Neural cell (in vitro differentiated cells): ENCODE measurements at regions not wholly inside any gene's neighbourhood (a gene's known extent, or its start where the extent isn't known, plus 50 kb on each side); places are given as distances from the start of the nearest gene placed in this dataset.

Experiments used
- H2AFZ ChIP-seq: fragments of 200-600, 300-800 bp; sonication (generic), shearing (Covaris generic); 2 replicates; pipeline ENCODE4 v1.6.0; 2014; ENCODE audit warnings: low read depth, mild to moderate bottlenecking, antibody characterized with exemption, low read length, moderate library complexity
- H3F3A ChIP-seq: fragments of 200-600 bp; shearing (Covaris generic); 2 replicates; pipeline ENCODE4 v1.6.1; 2016; ENCODE audit warnings: mild to moderate bottlenecking, moderate library complexity, mixed read lengths, antibody characterized with exemption, low read length; ENCODE audit not compliant: insufficient read depth, poor library complexity, severe bottlenecking
- H3K27ac ChIP-seq: fragments of 200-600, 300-800 bp; sonication (generic), shearing (Covaris generic); 2 replicates; pipeline ENCODE4 v1.5.1; 2014; ENCODE audit warnings: mild to moderate bottlenecking, low read length, moderate library complexity
- H3K27me3 ChIP-seq: fragments of 300-800, 200-600 bp; sonication (generic), shearing (Covaris generic); 2 replicates; pipeline ENCODE4 v1.6.0; 2014; ENCODE audit warnings: mild to moderate bottlenecking, low read depth, low read length, moderate library complexity; ENCODE audit not compliant: insufficient read depth
- H3K36me3 ChIP-seq: fragments of 300-800, 200-600 bp; sonication (generic), shearing (Covaris generic); 2 replicates; pipeline ENCODE4 v1.5.1; 2014; ENCODE audit warnings: mild to moderate bottlenecking, antibody characterized with exemption, low read length, moderate library complexity; ENCODE audit not compliant: insufficient read depth
- H3K4me2 ChIP-seq: fragments of 300-800, 200-600 bp; sonication (generic), shearing (Covaris generic); 2 replicates; pipeline ENCODE4 v1.6.0; 2014; ENCODE audit warnings: mild to moderate bottlenecking, low read length
- H3K4me3 ChIP-seq: fragments of 300-800, 200-600 bp; sonication (generic), shearing (Covaris generic); 2 replicates; pipeline ENCODE4 v1.5.1; 2014; ENCODE audit warnings: mild to moderate bottlenecking, low read length, moderate library complexity
- H3K79me2 ChIP-seq: fragments of 200-600 bp; shearing (Covaris generic); replicated peaks from 2 replicates; pipeline ENCODE4 v1.6.0; 2014; ENCODE audit warnings: mild to moderate bottlenecking, low read length, moderate library complexity; ENCODE audit not compliant: insufficient read depth
- H3K9ac ChIP-seq: fragments of 300-800, 200-600 bp; sonication (generic), shearing (Covaris generic); 2 replicates; pipeline ENCODE4 v1.6.1; 2016; ENCODE audit warnings: mild to moderate bottlenecking, low read length, mixed read lengths
- H3K9me2 ChIP-seq: fragments of 200-600 bp; shearing (Covaris generic); 2 replicates; pipeline ENCODE4 v1.6.1; 2016; ENCODE audit warnings: mild to moderate bottlenecking, low read length, mixed read lengths; ENCODE audit not compliant: insufficient read depth
- H3K9me3 ChIP-seq: fragments of 200-600, 300-800 bp; sonication (generic), shearing (Covaris generic); 2 replicates; pipeline ENCODE4 v1.6.1; 2016; ENCODE audit warnings: mild to moderate bottlenecking, mixed run types, low read length, moderate library complexity, mixed read lengths
- H4K20me1 ChIP-seq: fragments of 200-600 bp; shearing (Covaris generic); 2 replicates; pipeline ENCODE4 v1.6.1; 2016; ENCODE audit warnings: mild to moderate bottlenecking, mixed run types; ENCODE audit not compliant: insufficient read depth
- EP300 ChIP-seq: fragments of 450-650 bp; conservative IDR thresholded peaks from 2 replicates; pipeline ENCODE4 v1.6.1; 2014; ENCODE audit warnings: antibody characterized with exemption, mild to moderate bottlenecking, moderate library complexity; ENCODE audit not compliant: poor library complexity, severe bottlenecking
- EZH2 ChIP-seq: fragments of 200-600, 300-800 bp; shearing (Covaris generic), sonication (generic); IDR thresholded peaks from 2 replicates; pipeline ENCODE4 v1.6.1; 2014; ENCODE audit warnings: antibody characterized with exemption, low read length, borderline replicate concordance, mild to moderate bottlenecking; ENCODE audit not compliant: insufficient read depth, poor library complexity, severe bottlenecking
- MXI1 ChIP-seq: fragments of 450-650 bp; conservative IDR thresholded peaks from 2 replicates; pipeline ENCODE4 v1.6.1; 2014; ENCODE audit warnings: antibody characterized with exemption, mild to moderate bottlenecking; ENCODE audit not compliant: poor library complexity, severe bottlenecking
- POLR2AphosphoS5 ChIP-seq: IDR thresholded peaks from 2 replicates; pipeline ENCODE4 v1.6.1; 2012
- RAD21 ChIP-seq: fragments of 450-650 bp; conservative IDR thresholded peaks from 2 replicates; pipeline ENCODE4 v1.6.1; 2014; ENCODE audit warnings: antibody characterized with exemption, mild to moderate bottlenecking, moderate library complexity
- SMC3 ChIP-seq: fragments of 450-650 bp; conservative IDR thresholded peaks from 2 replicates; pipeline ENCODE4 v1.6.1; 2014; ENCODE audit warnings: antibody characterized with exemption, mild to moderate bottlenecking, moderate library complexity; ENCODE audit not compliant: poor library complexity
- TAF1 ChIP-seq: IDR thresholded peaks from 2 replicates; pipeline ENCODE4 v1.6.1; 2012; ENCODE audit warnings: low read depth
- TF ChIP-seq, protein P1 (sequence below): fragments of 450-650 bp; IDR thresholded peaks from 2 replicates; pipeline ENCODE4 v1.5.1; 2014; ENCODE audit warnings: antibody characterized with exemption, mild to moderate bottlenecking, moderate library complexity; ENCODE audit not compliant: poor library complexity, severe bottlenecking
- TF ChIP-seq, protein P2 (sequence below): IDR thresholded peaks from 2 replicates; pipeline ENCODE4 v1.6.1; 2012; ENCODE audit warnings: borderline replicate concordance

DNA sequence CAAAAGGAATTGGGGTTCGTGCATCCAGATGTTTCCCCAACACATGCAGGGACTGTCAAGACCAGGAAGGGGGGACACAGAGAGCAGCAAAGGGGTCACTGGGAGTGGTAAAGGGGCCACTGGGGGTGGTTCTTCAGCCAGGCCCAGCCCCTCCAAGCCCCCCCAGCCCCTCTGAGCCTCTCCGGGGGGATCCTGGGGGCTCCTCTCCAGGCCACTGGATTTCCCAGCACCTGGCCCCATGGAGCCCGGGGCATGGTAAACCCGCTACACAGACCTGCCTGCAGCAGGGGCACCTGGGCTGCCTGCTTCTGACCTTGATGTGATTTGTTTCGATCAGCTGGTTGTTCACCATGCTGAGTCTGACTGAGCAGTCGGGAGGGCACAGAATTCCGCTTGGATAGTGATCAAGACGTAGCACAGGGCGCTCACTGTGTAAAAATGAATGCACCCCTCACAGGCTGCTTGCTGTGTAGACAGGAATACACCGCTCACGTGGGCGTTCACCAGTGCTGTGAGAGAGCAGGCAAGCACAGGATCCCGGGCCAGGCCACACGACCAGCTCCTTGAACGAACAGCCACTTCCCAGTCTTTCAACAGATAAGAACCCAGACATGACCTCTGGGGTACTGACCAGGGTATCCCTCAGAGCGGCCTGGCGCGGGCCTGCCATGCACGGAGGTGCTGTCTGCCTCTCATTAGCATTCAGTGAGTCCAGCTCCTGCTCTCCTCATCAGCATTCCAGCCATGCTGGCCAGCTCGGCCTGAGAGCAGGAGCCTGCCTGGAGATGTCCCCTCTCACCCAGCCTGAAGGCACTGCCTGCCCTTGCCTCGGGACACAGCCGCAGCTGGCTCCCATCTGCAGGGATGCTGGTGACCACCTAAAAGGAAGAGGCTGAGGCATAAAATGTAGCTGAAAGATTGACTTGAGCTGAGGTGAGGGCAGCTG lies 73.3 kb upstream of the OTOS start:
- Histone ChIP-seq H3K79me2 (no peaks in the 10 kb centered on the region), H2AFZ (no peak overlapping the region), H3K4me2 (no peak overlapping the region), H3F3A (no peaks in the 10 kb centered on the region), H3K9me3 (no peaks in the 10 kb centered on the region), H4K20me1 (no peaks in the 10 kb centered on the region), H3K9ac (no peak overlapping the region), H3K9me2 (no peaks in the 10 kb centered on the region), H3K36me3 (no peaks in the 10 kb centered on the region), H3K27me3 (no peaks in the 10 kb centered on the region), H3K4me3 (no peak overlapping the region), H3K27ac (no peak overlapping the region)
- no peak for TF ChIP-seq MXI1
- TF ChIP-seq, protein P1, sequence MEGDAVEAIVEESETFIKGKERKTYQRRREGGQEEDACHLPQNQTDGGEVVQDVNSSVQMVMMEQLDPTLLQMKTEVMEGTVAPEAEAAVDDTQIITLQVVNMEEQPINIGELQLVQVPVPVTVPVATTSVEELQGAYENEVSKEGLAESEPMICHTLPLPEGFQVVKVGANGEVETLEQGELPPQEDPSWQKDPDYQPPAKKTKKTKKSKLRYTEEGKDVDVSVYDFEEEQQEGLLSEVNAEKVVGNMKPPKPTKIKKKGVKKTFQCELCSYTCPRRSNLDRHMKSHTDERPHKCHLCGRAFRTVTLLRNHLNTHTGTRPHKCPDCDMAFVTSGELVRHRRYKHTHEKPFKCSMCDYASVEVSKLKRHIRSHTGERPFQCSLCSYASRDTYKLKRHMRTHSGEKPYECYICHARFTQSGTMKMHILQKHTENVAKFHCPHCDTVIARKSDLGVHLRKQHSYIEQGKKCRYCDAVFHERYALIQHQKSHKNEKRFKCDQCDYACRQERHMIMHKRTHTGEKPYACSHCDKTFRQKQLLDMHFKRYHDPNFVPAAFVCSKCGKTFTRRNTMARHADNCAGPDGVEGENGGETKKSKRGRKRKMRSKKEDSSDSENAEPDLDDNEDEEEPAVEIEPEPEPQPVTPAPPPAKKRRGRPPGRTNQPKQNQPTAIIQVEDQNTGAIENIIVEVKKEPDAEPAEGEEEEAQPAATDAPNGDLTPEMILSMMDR = no peak
- no peak for TF ChIP-seq POLR2AphosphoS5
- no peak for TF ChIP-seq TAF1
- no peak for TF ChIP-seq SMC3
- no peak for TF ChIP-seq EP300
- TF ChIP-seq RAD21 = no peak
- no peak for TF ChIP-seq EZH2
- TF ChIP-seq, protein P2, sequence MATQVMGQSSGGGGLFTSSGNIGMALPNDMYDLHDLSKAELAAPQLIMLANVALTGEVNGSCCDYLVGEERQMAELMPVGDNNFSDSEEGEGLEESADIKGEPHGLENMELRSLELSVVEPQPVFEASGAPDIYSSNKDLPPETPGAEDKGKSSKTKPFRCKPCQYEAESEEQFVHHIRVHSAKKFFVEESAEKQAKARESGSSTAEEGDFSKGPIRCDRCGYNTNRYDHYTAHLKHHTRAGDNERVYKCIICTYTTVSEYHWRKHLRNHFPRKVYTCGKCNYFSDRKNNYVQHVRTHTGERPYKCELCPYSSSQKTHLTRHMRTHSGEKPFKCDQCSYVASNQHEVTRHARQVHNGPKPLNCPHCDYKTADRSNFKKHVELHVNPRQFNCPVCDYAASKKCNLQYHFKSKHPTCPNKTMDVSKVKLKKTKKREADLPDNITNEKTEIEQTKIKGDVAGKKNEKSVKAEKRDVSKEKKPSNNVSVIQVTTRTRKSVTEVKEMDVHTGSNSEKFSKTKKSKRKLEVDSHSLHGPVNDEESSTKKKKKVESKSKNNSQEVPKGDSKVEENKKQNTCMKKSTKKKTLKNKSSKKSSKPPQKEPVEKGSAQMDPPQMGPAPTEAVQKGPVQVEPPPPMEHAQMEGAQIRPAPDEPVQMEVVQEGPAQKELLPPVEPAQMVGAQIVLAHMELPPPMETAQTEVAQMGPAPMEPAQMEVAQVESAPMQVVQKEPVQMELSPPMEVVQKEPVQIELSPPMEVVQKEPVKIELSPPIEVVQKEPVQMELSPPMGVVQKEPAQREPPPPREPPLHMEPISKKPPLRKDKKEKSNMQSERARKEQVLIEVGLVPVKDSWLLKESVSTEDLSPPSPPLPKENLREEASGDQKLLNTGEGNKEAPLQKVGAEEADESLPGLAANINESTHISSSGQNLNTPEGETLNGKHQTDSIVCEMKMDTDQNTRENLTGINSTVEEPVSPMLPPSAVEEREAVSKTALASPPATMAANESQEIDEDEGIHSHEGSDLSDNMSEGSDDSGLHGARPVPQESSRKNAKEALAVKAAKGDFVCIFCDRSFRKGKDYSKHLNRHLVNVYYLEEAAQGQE = no peak

DNA sequence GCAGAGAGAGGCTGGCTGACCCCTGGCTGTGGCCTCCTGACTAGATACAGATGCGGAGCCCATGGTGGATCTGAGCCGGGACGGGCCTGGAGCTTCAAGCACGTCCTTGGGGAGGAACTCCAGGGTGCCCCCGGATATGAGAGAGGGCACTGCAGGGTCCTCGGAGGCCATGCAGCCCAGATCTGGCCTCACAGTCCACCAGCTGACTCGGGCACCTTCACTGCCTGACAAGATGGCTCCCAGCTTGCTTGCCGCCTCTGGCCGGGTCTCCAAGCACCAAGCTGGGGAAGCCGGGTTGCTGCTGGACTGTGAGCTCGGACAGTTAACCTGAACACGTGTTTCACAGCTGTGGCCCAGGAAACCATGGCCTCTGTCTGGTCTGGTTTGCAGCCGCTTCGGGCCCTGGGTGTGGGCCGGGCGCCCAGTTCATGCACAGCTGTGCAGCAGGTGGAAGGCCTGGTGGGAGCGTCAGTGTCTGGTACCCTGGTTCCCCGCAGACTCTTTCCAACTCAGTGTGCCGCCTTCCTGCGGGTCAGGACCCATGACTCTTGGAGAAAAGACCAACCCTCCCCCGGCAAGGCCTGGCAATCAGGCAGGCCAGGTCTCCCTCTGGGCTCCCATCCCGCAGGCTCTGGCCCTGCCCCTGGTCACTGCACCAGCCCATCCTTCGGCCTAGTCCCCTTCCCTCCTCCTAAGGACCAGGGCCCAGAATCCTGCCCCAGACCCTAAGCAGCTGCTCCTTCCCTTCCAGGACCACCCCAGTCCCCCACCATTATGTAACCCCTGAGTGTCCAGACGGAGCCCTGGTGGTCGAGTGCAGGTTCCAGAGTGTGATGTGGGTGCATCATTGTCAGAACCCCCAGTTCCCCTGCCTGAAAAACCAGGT lies 74.6 kb upstream of the OTOS start:
- no peak overlapping the region for H2AFZ ChIP-seq
- H3K9me3 ChIP-seq = no peaks in the 10 kb centered on the region
- H3K79me2 ChIP-seq = no peaks in the 10 kb centered on the region
- TF ChIP-seq, protein P1 = no peak
- TF ChIP-seq, protein P2 = no peak
- TF ChIP-seq MXI1 = no peak
- no peak for TF ChIP-seq POLR2AphosphoS5
- no peak for TF ChIP-seq RAD21
- TF ChIP-seq SMC3 = no peak
- no peak for TF ChIP-seq TAF1
- TF ChIP-seq EP300 = no peak
- TF ChIP-seq EZH2 = no peak
- no peaks in the 10 kb centered on the region for H3K9me2 ChIP-seq
- no peak overlapping the region for H3K27ac ChIP-seq
- H3K4me3 ChIP-seq = no peak overlapping the region
- no peaks in the 10 kb centered on the region for H3K36me3 ChIP-seq
- no peaks in the 10 kb centered on the region for H3K27me3 ChIP-seq
- H3K4me2 ChIP-seq = no peak overlapping the region
- H3F3A ChIP-seq = no peaks in the 10 kb centered on the region
- H4K20me1 ChIP-seq = no peaks in the 10 kb centered on the region
- H3K9ac ChIP-seq = no peak overlapping the region
